ENCODE measurements at regions not wholly inside any gene's neighbourhood (a gene's known extent, or its start where the extent isn't known, plus 50 kb on each side); places are given as distances from the start of the nearest gene placed in this dataset.

DNA sequence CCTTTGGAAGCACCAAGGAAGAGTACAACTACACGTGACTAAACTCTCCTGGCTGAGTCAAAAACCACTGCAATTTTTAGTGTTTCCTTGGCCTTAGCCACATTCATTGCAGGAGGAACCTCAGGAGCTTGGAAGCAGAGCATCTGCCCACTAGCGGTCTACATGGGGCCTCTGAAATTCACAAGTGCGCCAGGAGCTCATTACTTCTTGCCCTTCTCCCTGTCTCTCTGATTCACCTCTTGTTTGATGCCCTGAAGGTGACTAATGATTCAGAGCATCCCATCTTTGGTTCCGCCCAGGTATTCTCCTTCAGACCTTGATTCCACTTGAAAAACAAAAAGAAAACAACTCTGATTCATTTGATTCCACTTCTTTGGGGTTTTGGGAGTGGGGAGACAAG is 201.1 kb upstream of the LPP start:
- Histone ChIP-seq H3K27me3 (ENCODE audit: control insufficient read depth, low read length) (no peaks in the 10 kb centered on the region), H3K36me3 (ENCODE audit: control insufficient read depth, low read length) (peaks cover 62% of the 10 kb centered on the region), H3K27ac (ENCODE audit: low read depth, low read length) (peak overlapping the region; percentile 99), H3K9me2 (replicated peaks; ENCODE audit: control insufficient read depth, low read length) (no peaks in the 10 kb centered on the region), H3K4me3 (ENCODE audit: low read length) (peak overlapping the region; percentile 79; the same call in 1 of the 2 replicates), H3K79me2 (ENCODE audit: control insufficient read depth, low read length) (peaks cover 66% of the 10 kb centered on the region), H4K20me1 (ENCODE audit: control insufficient read depth, insufficient read depth, low read depth, low read length) (no peaks in the 10 kb centered on the region), H3K9me3 (ENCODE audit: control insufficient read depth, insufficient read depth, low read length) (no peaks in the 10 kb centered on the region), H3K4me1 (ENCODE audit: control insufficient read depth, low read length) (peaks cover 100% of the 10 kb centered on the region), H3K4me2 (ENCODE audit: low read length) (peak overlapping the region; percentile 92), H3F3A (ENCODE audit: control insufficient read depth, insufficient read depth) (peaks cover 47% of the 10 kb centered on the region)
- TF ChIP-seq, protein P1, sequence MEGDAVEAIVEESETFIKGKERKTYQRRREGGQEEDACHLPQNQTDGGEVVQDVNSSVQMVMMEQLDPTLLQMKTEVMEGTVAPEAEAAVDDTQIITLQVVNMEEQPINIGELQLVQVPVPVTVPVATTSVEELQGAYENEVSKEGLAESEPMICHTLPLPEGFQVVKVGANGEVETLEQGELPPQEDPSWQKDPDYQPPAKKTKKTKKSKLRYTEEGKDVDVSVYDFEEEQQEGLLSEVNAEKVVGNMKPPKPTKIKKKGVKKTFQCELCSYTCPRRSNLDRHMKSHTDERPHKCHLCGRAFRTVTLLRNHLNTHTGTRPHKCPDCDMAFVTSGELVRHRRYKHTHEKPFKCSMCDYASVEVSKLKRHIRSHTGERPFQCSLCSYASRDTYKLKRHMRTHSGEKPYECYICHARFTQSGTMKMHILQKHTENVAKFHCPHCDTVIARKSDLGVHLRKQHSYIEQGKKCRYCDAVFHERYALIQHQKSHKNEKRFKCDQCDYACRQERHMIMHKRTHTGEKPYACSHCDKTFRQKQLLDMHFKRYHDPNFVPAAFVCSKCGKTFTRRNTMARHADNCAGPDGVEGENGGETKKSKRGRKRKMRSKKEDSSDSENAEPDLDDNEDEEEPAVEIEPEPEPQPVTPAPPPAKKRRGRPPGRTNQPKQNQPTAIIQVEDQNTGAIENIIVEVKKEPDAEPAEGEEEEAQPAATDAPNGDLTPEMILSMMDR (IDR thresholded peaks at IDR 0.05; ENCODE audit: low read depth, low read length, poor library complexity, severe bottlenecking): no peak
- TF ChIP-seq EZH2phosphoT487 (IDR thresholded peaks at IDR 0.05; ENCODE audit: borderline replicate concordance, low read length): no peak

DNA sequence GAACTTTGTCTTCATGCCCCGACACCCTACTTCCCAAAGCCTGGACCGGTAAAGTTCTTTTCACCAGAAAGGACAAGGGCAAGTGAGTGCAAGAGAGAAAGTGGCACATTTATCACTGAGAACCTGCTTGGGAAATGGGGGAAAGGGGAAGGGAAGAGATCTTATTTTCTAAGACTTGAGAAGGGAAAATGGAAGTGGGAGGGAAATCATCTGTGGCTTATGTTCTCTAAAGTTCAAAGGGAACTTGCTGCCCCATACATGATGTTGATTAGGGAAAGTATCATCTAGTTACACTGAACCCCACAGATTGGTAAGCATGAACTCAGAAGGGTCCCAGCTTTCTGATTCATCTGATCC is 199.5 kb upstream of the LPP start:
- peak overlapping the region; percentile 92 for H3K4me2 ChIP-seq (ENCODE audit: low read length)
- H3K9me2 ChIP-seq (replicated peaks; ENCODE audit: control insufficient read depth, low read length): no peaks in the 10 kb centered on the region
- no peaks in the 10 kb centered on the region for H3K9me3 ChIP-seq (ENCODE audit: control insufficient read depth, insufficient read depth, low read length)
- H3K79me2 ChIP-seq (ENCODE audit: control insufficient read depth, low read length): peaks cover 51% of the 10 kb centered on the region
- H3K36me3 ChIP-seq (ENCODE audit: control insufficient read depth, low read length): peaks cover 55% of the 10 kb centered on the region
- TF ChIP-seq, protein P1 (IDR thresholded peaks at IDR 0.05; ENCODE audit: low read depth, low read length, poor library complexity, severe bottlenecking): no peak
- TF ChIP-seq EZH2phosphoT487 (IDR thresholded peaks at IDR 0.05; ENCODE audit: borderline replicate concordance, low read length): no peak
- H3F3A ChIP-seq (ENCODE audit: control insufficient read depth, insufficient read depth): peaks cover 55% of the 10 kb centered on the region
- peaks cover 100% of the 10 kb centered on the region for H3K4me1 ChIP-seq (ENCODE audit: control insufficient read depth, low read length)
- peak overlapping the region; percentile 99 for H3K27ac ChIP-seq (ENCODE audit: low read depth, low read length)
- H3K27me3 ChIP-seq (ENCODE audit: control insufficient read depth, low read length): no peaks in the 10 kb centered on the region
- H4K20me1 ChIP-seq (ENCODE audit: control insufficient read depth, insufficient read depth, low read depth, low read length): no peaks in the 10 kb centered on the region
- H3K4me3 ChIP-seq (ENCODE audit: low read length): peak overlapping the region; percentile 9

DNA sequence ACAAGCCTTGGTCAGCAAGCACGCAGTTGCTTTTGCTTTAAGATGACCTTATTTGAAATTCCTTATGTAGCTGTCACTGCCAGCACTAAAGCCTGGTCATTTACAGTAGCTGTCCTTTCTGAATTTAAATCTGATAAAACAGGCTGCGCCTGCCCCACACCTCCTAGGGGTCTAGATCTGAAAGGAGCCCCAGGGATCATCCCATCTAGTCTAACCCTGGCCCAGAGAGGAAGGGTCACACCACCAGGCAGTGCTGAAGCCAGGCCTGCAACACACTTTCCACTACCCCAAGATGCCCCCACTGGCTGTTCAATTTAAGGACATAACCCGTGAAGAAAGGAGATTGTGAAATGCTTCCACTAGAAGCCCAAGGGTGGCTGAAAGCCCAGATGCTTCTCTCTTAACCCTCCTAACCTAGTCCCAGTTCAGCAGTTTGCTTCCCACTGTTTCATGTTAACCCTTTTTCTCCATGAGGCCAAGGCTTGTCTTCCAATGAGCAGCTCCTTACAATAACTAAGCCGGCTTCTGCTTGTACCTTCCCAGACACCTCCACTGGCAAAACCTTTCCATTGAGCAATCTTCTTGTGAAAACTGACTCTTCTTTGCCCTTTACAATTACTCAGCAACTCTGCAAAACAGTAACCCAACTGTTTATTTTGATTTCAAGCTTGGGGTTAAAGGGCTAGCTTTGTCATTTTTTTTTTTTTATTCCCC is 198.9 kb upstream of the LPP start:
- H3K9me3 ChIP-seq (ENCODE audit: control insufficient read depth, insufficient read depth, low read length): no peaks in the 10 kb centered on the region
- peaks cover 50% of the 10 kb centered on the region for H3F3A ChIP-seq (ENCODE audit: control insufficient read depth, insufficient read depth)
- H4K20me1 ChIP-seq (ENCODE audit: control insufficient read depth, insufficient read depth, low read depth, low read length): no peaks in the 10 kb centered on the region
- no peak for TF ChIP-seq EZH2phosphoT487 (IDR thresholded peaks at IDR 0.05; ENCODE audit: borderline replicate concordance, low read length)
- TF ChIP-seq, protein P1 (IDR thresholded peaks at IDR 0.05; ENCODE audit: low read depth, low read length, poor library complexity, severe bottlenecking): no peak
- H3K9me2 ChIP-seq (replicated peaks; ENCODE audit: control insufficient read depth, low read length): no peaks in the 10 kb centered on the region
- H3K4me3 ChIP-seq (ENCODE audit: low read length): peak overlapping the region; percentile 6; the same call in 1 of the 2 replicates
- H3K27ac ChIP-seq (ENCODE audit: low read depth, low read length): peak overlapping the region; percentile 99
- H3K4me1 ChIP-seq (ENCODE audit: control insufficient read depth, low read length): peaks cover 100% of the 10 kb centered on the region
- H3K79me2 ChIP-seq (ENCODE audit: control insufficient read depth, low read length): peaks cover 51% of the 10 kb centered on the region
- peaks cover 55% of the 10 kb centered on the region for H3K36me3 ChIP-seq (ENCODE audit: control insufficient read depth, low read length)
- H3K4me2 ChIP-seq (ENCODE audit: low read length): peak overlapping the region; percentile 92
- no peaks in the 10 kb centered on the region for H3K27me3 ChIP-seq (ENCODE audit: control insufficient read depth, low read length)
